ENCODE measurements at regions not wholly inside any gene's neighbourhood (a gene's known extent, or its start where the extent isn't known, plus 50 kb on each side); places are given as distances from the start of the nearest gene placed in this dataset.

DNA sequence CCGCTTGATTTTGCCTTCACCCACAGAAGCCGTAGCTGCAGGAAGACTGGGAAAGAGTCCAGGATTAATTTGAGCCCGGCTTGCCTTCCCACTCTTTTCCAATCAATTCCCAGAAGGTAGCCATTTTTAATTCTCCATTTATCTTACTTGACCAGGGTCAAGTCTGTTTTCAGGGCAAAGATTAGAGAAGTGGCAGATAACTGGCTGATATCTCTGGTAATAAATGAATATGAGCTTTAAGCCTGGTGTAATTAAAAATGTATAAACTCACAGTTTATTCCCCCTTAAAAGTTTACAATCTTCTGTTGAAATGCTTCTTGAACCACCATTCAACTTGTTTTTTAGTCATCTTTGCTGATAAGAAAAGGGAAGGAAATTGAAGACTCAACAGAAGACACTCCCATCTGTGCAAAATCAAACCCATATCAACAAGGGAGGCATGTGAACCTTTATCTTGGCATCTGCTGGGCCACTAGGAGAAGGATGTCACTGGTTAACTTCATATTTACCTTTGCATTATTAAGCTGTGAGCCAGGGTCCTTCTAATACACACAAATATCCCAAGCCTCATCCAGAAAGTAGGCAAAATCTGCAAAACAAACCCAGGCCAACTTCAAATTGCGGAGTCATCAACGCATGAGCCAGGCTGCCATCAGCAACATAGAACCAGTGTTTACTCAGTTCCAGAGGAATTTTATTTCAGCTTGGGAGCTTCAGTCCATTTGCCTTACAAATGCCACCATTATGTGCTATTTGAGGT, 314.6 kb upstream of the MAF start:
- TF ChIP-seq, protein P1, sequence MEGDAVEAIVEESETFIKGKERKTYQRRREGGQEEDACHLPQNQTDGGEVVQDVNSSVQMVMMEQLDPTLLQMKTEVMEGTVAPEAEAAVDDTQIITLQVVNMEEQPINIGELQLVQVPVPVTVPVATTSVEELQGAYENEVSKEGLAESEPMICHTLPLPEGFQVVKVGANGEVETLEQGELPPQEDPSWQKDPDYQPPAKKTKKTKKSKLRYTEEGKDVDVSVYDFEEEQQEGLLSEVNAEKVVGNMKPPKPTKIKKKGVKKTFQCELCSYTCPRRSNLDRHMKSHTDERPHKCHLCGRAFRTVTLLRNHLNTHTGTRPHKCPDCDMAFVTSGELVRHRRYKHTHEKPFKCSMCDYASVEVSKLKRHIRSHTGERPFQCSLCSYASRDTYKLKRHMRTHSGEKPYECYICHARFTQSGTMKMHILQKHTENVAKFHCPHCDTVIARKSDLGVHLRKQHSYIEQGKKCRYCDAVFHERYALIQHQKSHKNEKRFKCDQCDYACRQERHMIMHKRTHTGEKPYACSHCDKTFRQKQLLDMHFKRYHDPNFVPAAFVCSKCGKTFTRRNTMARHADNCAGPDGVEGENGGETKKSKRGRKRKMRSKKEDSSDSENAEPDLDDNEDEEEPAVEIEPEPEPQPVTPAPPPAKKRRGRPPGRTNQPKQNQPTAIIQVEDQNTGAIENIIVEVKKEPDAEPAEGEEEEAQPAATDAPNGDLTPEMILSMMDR (IDR thresholded peaks at IDR 0.05; ENCODE audit: low read length, missing control alignments), result no peak
- DNase-seq (ENCODE audit: low read depth), result no peak
- H3K4me3 ChIP-seq (replicated peaks; ENCODE audit: low read depth, low read length), result no peak overlapping the region

DNA sequence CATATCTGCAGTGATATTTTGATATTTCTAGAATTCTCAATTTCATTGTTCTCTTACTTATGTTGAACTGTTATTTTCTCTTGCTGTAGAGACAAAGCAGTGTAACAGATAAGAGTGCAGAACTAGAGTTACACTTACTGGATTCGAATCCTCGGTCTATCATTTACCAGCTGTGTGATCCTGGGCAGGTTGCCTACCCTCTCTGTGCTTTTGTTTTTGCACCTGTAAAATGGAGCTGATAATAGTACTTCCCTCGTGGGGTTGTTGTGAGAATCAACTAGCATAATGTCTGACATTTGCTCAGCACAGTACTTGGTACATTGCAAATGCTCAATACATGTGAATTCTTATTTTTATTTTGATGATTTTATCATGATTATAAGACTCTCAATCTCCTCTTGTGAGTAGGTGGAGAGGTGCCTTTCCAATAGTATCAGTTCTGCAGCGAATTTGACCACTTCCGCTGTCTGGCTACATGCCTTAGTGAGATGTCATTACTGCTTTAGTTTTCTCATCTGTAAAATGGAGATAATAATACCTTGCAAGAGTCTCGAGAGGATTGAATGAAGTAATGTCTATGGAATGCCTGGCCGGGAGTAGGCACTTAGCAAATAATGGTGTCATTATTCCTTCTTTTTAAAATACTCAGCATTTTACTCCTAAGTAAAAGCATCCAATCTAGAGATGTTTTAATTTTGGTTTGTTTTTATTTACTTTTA, 312.2 kb upstream of the MAF start:
- TF ChIP-seq, protein P1 (IDR thresholded peaks at IDR 0.05; ENCODE audit: low read length, missing control alignments), result no peak
- no peak overlapping the region for H3K4me3 ChIP-seq (replicated peaks; ENCODE audit: low read depth, low read length)
- DNase-seq (ENCODE audit: low read depth), result no peak

DNA sequence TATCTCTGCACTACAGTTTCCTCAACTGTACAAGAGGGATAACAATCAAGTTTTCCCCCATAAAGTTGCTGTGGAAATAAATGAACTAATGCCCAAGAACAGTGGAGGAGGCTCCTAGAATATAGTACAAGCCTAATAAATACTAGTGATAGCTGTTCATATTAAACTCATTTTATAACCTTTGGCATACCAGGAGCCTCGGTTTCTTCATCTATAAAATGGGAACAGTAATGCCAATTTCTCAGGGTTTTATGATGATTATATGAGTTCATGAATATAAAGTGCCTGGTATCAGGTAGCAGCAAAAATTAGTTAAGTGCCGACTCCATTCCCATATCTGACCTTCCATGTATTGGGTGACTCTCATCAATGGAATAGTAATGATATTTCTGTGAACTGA, 311.1 kb upstream of the MAF start:
- TF ChIP-seq, protein P1 (IDR thresholded peaks at IDR 0.05; ENCODE audit: low read length, missing control alignments), result no peak
- H3K4me3 ChIP-seq (replicated peaks; ENCODE audit: low read depth, low read length), result no peak overlapping the region
- no peak for DNase-seq (ENCODE audit: low read depth)

DNA sequence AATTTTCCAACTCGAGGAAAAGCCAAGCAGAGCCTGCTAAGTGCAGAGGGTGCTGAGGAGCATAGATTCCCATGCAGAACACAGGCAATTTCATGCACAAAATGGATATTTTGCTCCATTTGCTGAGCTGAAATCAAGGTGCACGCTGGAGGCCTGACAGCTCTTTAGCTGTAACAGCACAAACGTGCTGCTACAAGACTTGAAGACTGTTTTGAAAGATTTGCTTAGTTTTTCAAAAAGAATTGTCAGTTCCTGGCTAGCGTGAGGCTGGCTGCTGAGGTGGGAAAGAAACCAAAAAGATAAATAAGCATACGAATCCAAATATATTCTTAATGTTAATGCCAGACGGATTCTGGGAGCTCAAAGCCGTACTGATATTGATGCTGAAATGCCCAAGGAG, 309.0 kb upstream of the MAF start:
- TF ChIP-seq, protein P1 (IDR thresholded peaks at IDR 0.05; ENCODE audit: low read length, missing control alignments), result no peak
- no peak for DNase-seq (ENCODE audit: low read depth)
- H3K4me3 ChIP-seq (replicated peaks; ENCODE audit: low read depth, low read length), result no peak overlapping the region

DNA sequence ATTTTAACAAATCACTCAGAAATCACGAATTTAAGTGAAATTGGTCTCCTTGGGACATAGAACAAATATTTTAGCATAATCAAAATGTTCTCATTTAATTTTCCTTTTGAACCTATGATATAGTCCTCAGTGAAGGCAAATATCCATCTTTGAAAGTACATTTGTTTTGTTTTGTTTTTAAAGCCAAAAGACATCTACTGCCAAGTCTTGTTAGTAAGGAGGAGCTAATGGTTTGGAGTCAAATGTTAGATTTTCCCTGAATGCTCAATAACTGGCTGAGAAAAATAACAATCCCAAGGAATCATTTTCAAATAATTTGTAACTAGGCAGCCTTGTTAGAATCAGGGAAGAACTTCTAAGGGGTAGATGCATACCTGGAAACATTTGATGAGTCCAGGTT, 302.9 kb upstream of the MAF start:
- DNase-seq (ENCODE audit: low read depth), result no peak
- TF ChIP-seq, protein P1 (IDR thresholded peaks at IDR 0.05; ENCODE audit: low read length, missing control alignments), result no peak

DNA sequence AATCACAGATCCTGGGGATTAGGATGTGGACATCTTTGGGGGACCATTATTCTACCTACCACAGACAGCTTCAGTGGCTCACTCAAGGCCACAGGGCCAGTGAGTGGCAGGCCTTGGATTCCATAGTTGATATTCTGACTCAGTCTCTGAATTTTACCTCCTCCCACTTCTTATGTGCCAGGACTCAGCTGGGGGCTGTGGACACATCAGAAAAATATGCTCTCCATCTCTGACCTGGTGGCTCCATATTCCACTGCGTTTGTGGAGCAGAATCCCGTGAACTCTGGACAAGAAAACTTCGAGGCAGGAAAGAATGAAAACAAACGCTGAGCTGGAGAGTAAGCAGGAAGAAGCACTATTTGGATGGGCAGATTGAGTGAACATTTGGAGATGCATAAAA, 301.8 kb upstream of the MAF start:
- TF ChIP-seq, protein P1 (IDR thresholded peaks at IDR 0.05; ENCODE audit: low read length, missing control alignments), result no peak
- no peak for DNase-seq (ENCODE audit: low read depth)
- H3K4me3 ChIP-seq (replicated peaks; ENCODE audit: low read depth, low read length), result no peak overlapping the region

More for the DNA sequence above, 302.9 kb upstream of the MAF start:
- no peak overlapping the region for H3K4me3 ChIP-seq (replicated peaks; ENCODE audit: low read depth, low read length)
